Activated gamma-delta T cell treated with anti-CD3 and anti-CD28 coated beads, Interleukin-2, amount 50 U/mL, for 16 hours (primary cell): ENCODE measurements at regions not wholly inside any gene's neighbourhood (a gene's known extent, or its start where the extent isn't known, plus 50 kb on each side); places are given as distances from the start of the nearest gene placed in this dataset.

ENCODE experiments used
- DNase-seq: peaks from one replicate; pipeline ENCODE4 v3.0.0-alpha.2; 2020; ENCODE audit warnings: low read depth

GRCh38 chr9:129330711-129331492, 152.8 kb upstream of the IER5L start:
- DNase-seq, result no peak

DNA sequence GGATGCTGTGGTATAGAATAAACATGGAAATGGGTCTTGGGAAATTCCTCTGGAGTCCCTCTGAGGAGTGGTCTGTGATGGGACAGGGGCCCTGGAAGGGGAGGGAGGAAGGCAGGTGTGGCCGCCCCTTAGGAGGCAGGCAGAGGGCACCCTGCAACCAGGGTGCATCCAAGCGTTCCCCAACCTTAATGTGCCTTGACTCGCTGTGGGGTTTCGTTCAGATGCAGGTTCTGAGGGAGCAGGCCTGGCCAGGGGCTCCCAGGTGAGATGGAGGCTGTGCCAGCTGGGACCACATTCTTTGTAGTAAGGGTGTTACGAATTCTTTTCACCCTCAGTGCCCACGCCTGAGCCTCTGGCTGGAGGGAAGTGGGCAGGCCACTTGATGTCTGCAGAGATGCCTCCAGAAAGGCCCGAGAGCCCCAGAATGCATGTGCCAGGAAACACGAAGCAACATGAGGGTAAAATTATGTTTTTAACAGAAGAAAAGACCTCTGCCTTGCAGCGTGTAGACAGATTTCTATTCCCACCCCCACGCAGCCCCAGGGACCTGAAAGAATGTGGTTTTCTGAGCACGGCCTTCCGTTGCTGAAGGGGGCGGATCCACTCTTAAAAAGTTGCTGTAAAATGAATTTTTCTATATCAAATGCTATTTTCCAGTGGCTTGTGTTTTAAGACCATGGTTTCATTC, 150.4 kb upstream of the IER5L start:
- no peak for DNase-seq

GRCh38 chr9:129327552-129328328, 149.7 kb upstream of the IER5L start:
- no peak for DNase-seq

DNA sequence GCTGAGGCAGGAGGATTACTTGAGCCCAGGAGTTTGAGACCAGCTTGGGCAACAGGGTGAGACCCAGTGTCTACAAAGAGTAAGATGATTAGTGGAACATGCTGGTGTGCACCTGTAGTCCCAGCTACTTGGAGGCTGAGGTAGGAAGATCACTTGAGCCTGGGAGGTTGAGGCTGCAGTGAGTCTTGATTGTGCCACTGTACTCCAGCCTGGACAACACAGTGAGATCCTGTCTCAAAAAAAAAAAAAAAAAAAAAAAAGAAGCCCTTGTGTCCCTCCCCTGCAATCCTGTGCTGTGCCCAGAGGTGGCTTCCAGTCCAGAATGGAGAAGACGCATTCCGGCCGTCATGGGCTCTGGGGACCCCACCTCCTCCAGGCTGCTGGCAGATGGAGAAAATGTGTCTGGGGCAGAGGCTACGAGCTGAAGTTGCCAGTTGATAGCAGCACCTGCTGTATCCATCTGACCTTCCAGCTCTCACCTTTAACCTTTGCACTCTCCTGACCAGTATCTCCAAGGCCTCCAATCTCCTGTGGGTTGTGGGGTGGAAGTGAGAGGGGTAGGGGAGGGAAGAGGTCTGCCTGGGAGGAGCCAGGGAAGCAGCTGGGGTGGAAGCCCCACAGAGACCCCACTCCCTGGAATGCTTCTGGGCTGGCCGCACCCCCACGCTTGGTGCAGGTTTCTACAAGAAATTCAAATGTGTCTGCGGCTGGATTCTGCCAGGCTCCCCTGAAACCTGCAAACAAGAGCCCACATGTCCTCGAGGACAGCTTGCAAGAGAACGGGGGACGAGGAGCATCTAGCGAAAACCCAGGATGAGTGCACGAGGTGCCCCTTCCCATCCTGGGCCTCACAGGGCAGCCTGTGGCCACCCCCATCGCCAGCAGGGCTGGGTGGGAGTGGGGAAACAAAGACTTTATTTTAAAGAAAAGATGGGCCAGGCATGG, 148.3 kb upstream of the IER5L start:
- no peak for DNase-seq

GRCh38 chr9:129324808-129325502, 146.9 kb upstream of the IER5L start:
- DNase-seq, result no peak

DNA sequence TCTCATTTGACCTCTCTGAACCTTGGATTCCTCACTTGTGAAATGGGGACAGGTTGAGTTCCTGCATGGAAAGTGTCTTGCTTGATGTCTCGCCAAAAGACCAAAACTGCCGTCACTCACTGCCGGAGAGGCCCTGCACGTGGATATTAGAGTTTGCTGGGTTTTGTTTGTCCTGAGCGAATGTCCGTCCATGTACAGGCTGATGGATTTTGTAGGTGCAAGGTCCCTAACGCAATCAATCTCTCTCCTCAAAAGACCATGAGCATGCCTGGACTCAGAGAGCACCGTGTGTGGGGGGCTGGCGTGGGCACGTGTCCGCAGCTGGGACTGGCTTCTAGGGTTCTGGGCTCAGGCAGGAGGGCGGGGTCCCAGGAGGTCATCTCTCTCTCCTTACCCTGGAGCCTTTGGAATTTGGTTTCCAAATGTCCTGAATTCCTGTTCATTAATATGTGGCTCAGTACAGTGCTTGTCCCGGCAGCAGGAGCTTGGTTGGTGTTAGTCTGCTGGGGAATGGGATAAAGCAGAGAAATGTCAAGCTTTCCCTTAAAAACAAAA, 146.0 kb upstream of the IER5L start:
- DNase-seq, result no peak

DNA sequence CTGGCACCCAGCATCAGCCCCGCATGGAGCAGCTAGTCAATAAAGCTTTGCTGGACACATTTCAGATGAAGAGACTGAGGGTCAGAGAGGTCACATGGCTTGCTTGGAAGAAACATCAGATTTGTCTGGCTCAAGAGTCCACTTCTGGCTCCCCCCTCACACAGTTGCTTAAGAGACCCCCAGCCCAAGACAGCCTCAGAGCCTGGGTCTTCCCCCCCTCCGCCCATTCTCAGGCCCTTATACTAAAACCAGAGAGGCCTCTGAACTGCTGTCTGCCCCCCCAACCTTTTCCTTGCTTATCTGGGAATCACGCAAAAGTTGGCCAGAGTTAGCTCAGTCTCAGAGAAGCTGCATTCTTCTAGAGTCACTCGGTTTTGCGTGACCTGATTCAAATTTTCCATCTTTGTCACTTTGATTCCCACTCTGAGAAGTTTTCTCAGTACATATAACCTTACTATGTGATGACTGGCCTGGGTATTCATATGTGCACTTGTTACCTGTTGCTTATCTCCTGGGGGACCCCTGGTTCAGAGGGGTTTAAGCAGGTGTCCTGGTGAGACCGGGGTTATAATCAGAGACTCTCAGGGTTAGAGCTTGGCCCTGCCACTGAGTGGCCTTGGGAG, 145.4 kb upstream of the IER5L start:
- no peak for DNase-seq

GRCh38 chr9:129322641-129323375, 144.7 kb upstream of the IER5L start:
- no peak for DNase-seq

GRCh38 chr9:129322022-129322621, 144.1 kb upstream of the IER5L start:
- DNase-seq, result no peak

DNA sequence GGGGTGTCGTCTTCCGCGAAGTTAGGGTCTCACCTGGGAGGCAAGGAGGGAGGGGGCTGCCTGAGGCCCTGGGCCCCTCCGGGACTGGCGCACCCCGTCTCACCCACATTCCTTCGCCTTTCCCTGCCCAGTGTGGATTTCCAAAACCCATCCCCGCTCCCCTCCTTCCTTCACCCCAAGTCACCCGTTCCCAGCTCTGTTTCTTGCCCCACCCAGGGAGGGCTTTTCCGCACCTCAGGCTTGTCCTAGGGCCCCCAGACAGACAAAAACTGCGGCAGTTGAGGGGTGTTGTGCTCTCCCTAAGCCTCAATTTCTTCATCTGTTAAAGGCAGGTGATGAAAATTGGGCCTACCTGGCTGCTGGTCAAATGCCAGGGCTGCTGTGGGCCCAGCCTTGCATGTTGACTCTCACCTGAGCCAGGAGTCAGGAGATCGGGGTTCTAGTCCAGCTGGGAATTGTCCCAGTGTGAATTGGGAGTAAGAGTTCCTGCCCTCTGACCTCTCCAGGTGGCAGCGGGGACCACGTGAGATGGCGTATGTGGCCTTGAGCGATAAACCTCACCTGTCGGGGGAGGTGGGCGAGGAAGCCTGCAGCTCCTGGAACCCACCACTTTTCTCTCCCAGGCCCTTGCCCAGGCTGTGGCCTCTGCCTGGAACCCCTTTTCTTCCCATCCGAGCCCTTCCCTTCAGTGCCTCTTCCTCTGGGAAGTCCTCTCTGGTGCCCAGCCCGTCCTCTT, 143.4 kb upstream of the IER5L start:
- DNase-seq, result no peak

DNA sequence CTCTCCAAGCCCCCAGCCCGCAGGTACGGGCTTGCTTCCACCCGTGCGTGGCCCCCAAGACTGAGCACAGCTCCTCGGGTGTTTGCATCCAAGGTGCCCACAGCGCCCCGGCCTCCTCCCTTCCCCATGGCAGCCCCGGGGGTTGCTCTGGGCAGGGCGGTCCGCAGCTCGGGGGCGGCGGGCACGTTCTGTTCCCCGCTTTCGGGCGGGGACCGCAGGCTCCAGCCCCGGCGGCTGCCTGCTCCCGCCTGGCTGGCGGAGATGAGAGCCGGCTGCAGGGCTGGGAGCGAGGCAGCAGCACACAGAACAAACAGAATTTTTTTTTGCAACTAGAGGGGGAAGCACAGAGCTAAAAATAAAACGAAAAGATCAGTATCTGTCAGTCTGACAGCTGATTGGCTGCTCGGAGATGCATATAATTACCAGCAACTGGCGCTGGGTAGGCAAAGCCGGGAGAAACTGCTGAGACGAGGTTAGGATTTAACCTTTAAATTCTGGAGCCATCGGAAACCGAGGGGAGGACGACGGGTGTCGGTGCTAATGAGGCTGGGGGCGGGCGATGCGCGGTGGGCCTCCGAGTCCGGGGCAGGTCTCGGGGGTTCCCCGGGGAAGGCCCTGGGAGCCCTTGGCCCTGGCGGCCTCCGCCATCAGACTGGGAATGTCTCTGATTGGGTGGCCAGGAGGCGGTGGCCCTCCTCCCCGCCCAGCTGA, 142.7 kb upstream of the IER5L start:
- no peak for DNase-seq

DNA sequence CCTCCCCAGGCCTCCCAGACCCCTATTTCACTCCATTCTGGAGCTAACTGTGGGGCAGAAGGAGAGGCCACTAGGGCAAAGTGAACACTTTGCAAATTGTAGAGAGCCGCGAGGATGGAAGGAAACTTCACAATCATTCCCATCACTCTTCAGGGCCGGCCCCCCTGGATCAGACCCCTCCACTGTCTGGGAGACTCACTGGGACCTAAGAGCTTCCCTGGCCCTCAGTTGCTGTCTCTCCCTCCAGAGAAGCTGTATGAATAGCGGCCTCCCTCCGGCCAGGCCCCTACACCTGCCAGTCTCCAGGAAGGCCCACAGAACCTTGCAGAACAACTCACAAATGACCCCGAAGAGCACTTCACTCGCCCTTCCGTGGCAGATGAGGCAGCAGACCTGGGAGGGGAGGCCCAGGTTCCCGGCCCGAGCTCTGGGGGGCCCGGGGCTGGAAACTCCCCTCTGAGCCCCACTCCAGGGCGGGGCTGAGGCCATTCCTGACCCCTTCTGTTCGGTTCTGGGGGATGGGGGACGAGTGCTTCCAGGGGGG, 141.9 kb upstream of the IER5L start:
- DNase-seq, result no peak

DNA sequence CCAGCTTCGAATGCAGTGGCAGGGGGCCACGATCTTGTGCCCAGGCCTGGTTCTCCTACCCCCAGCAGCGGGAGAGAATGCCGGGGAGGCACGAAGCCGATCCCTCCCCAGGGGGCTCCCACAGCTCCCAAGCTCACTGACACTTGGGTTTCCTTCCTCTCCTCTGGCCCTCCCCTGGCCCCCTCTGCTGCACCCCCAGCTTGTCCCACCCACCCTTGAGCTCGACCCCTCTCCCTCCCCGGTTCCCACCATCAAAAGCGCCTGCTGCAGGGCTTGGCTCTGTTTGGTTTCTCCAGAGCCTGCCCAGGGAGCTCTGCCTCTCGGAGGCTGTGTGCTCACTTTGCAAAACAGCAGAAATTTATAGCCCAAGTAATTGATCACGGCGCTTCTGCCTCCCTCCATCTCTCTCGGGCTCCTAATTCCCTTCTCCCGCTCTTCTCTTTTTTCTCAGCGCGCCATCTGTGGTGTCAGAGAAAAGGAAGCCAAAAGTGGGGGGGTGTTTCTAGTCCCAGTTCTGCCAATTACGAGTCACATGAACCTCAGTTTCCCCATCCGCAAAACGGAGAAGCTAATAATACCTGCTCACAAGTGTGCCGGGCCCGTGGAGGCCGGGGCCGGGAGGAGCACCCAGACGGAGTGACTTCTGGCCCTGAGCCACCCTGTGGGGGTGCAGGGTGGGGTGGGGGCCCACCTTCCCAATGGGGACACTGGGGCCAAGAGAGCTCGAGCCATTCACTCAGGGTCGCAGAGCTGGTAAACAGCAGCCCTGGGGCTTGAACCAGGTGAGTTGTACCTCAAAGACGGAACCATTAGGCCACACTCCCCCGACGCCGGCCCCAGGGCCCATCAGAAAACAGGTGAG, 141.2 kb upstream of the IER5L start:
- no peak for DNase-seq

GRCh38 chr9:129318121-129319075, 140.3 kb upstream of the IER5L start:
- DNase-seq, result no peak
